Fibroblast of skin of right quadriceps (primary cell): ENCODE measurements at regions not wholly inside any gene's neighbourhood (a gene's known extent, or its start where the extent isn't known, plus 50 kb on each side); places are given as distances from the start of the nearest gene placed in this dataset.
"Not testable (repeated sequence)": the region's sequence is repeated elsewhere in the genome, so short reads cannot be mapped to it uniquely, and the experiment has no call there.

Experiments used
- DNase-seq: peaks from one replicate; pipeline ENCODE4 v3.0.0-alpha.2; 2013

- DNase-seq, result no peak
These were observed 380.2 kb upstream of the ZFHX3 start for GRCh38 chr16:73428121-73428520.

- no peak for DNase-seq
These were observed 379.2 kb upstream of the ZFHX3 start for GRCh38 chr16:73427164-73427563.

GRCh38 chr16:73426433-73427160 is 378.7 kb upstream of the ZFHX3 start:
- DNase-seq, result peak; percentile 11

GRCh38 chr16:73420676-73421075 is 372.7 kb upstream of the ZFHX3 start:
- no peak for DNase-seq

- DNase-seq, result no peak
These were observed 372.3 kb upstream of the ZFHX3 start for GRCh38 chr16:73420244-73420643.

- peak; percentile 17 for DNase-seq
These were observed 370.8 kb upstream of the ZFHX3 start for GRCh38 chr16:73418691-73419090.

GRCh38 chr16:73418051-73418450 is 370.1 kb upstream of the ZFHX3 start:
- DNase-seq, result no peak

- no peak for DNase-seq
These were observed 367.4 kb upstream of the ZFHX3 start for GRCh38 chr16:73415286-73415685.

- DNase-seq, result no peak
These were observed 366.7 kb upstream of the ZFHX3 start for GRCh38 chr16:73414638-73415037.

GRCh38 chr16:73413830-73414190 is 365.9 kb upstream of the ZFHX3 start:
- no peak for DNase-seq

GRCh38 chr16:73413091-73413829 is 365.3 kb upstream of the ZFHX3 start:
- no peak for DNase-seq

- no peak for DNase-seq
These were observed 364.5 kb upstream of the ZFHX3 start for GRCh38 chr16:73412416-73412815.

GRCh38 chr16:73408716-73409115 is 360.8 kb upstream of the ZFHX3 start:
- DNase-seq, result no peak

- DNase-seq, result no peak
These were observed 360.4 kb upstream of the ZFHX3 start for GRCh38 chr16:73408311-73408710.

GRCh38 chr16:73405851-73406250 is 357.9 kb upstream of the ZFHX3 start:
- DNase-seq, result peak; percentile 52

- DNase-seq, result no peak
These were observed 356.1 kb upstream of the ZFHX3 start for GRCh38 chr16:73404001-73404400.

GRCh38 chr16:73403291-73403690 is 355.4 kb upstream of the ZFHX3 start:
- DNase-seq, result no peak

GRCh38 chr16:73400951-73401350 is 353.0 kb upstream of the ZFHX3 start:
- no peak for DNase-seq

GRCh38 chr16:73399997-73400396 is 352.1 kb upstream of the ZFHX3 start:
- no peak for DNase-seq

- DNase-seq, result no peak
These were observed 351.6 kb upstream of the ZFHX3 start for GRCh38 chr16:73399486-73399885.

GRCh38 chr16:73398604-73399003 is 350.7 kb upstream of the ZFHX3 start:
- DNase-seq, result not testable (repeated sequence)

- no peak for DNase-seq
These were observed 348.6 kb upstream of the ZFHX3 start for GRCh38 chr16:73396556-73396955.

GRCh38 chr16:73390936-73391335 is 343.0 kb upstream of the ZFHX3 start:
- peak; percentile 20 for DNase-seq

- no peak for DNase-seq
These were observed 342.6 kb upstream of the ZFHX3 start for GRCh38 chr16:73390491-73390890.

- no peak for DNase-seq
These were observed 341.2 kb upstream of the ZFHX3 start for GRCh38 chr16:73389085-73389484.
